Fibroblast of mammary gland (primary cell): ENCODE measurements at regions not wholly inside any gene's neighbourhood (a gene's known extent, or its start where the extent isn't known, plus 50 kb on each side); places are given as distances from the start of the nearest gene placed in this dataset.

Source experiments
- DNase-seq: peaks from one replicate; pipeline ENCODE4 v3.0.0-alpha.2; 2010; ENCODE audit warnings: low read depth
- H3K4me3 ChIP-seq: 2 replicates; pipeline ENCODE4 v1.5.1; 2011; ENCODE audit warnings: low read depth, mild to moderate bottlenecking, low read length, moderate library complexity; ENCODE audit not compliant: control insufficient read depth
- CTCF ChIP-seq: conservative IDR thresholded peaks from 2 replicates; pipeline ENCODE4 v1.5.1; 2011; ENCODE audit warnings: low read depth, low read length, inconsistent platforms; ENCODE audit not compliant: control insufficient read depth, insufficient read depth

- no peak for DNase-seq
- H3K4me3 ChIP-seq = no peak overlapping the region
- TF ChIP-seq CTCF = no peak
Measured at GRCh38 chr12:28626504-28626903, 436.2 kb downstream of the CCDC91 start.

- TF ChIP-seq CTCF = no peak
- H3K4me3 ChIP-seq = no peak overlapping the region
- no peak for DNase-seq
Measured at GRCh38 chr12:28629691-28630090, 439.4 kb downstream of the CCDC91 start.

GRCh38 chr12:28631831-28632230 lies 441.6 kb downstream of the CCDC91 start:
- no peak for TF ChIP-seq CTCF
- DNase-seq = peak; percentile 3
- H3K4me3 ChIP-seq = no peak overlapping the region

- DNase-seq = no peak
- no peak for TF ChIP-seq CTCF
- H3K4me3 ChIP-seq = no peak overlapping the region
Measured at GRCh38 chr12:28640519-28640918, 450.3 kb downstream of the CCDC91 start.

GRCh38 chr12:28645436-28645835 lies 455.2 kb downstream of the CCDC91 start:
- TF ChIP-seq CTCF = no peak
- no peak for DNase-seq

GRCh38 chr12:28645891-28646290 lies 455.6 kb downstream of the CCDC91 start:
- no peak for TF ChIP-seq CTCF
- no peak for DNase-seq
- H3K4me3 ChIP-seq = no peak overlapping the region

More at GRCh38 chr12:28645436-28645835, 455.2 kb downstream of the CCDC91 start:
- H3K4me3 ChIP-seq = no peak overlapping the region

- no peak for TF ChIP-seq CTCF
- no peak for DNase-seq
- no peak overlapping the region for H3K4me3 ChIP-seq
Measured at GRCh38 chr12:28650906-28651305, 460.6 kb downstream of the CCDC91 start.
